ENCODE measurements at regions not wholly inside any gene's neighbourhood (a gene's known extent, or its start where the extent isn't known, plus 50 kb on each side); places are given as distances from the start of the nearest gene placed in this dataset.
"Not testable (repeated sequence)": the region's sequence is repeated elsewhere in the genome, so short reads cannot be mapped to it uniquely, and the experiment has no call there.

- ATAC-seq (replicated peaks in 6 of 8), result no peak
- Histone ChIP-seq H3K4me3 (no peak overlapping the region), H3K27ac (no peak overlapping the region), H3K4me1 (replicated peaks in 1 of 2) (peaks cover 0 to 12% of the 10 kb centered on the region in 2 donors)
- in situ Hi-C loops (cut with MboI; ENCODE audit: low pct_unique_long_range_greater_than_20kb in 2 of 9, low sequenced_read_pairs in 9 of 9, unreplicated experiment in 9 of 9), result loop anchor here in 1 of 9 experiments (25.0 kb wide), 1 partner anchor 102 kb away; no protein-coding TSS in a partner anchor
- 58 to 96% (median 93%) methylated on average over 5 of the region's 16 CpGs; no CpG with 5 or more reads in 7 of the 10 experiments for WGBS, 10 experiments
Observed at GRCh38 chr22:49660321-49660720, 167.4 kb downstream of the BRD1 start.

GRCh38 chr22:49659924-49660315 lies 167.8 kb downstream of the BRD1 start:
- Histone ChIP-seq H3K4me1 (replicated peaks in 1 of 2) (peaks cover 0 to 12% of the 10 kb centered on the region in 2 donors), H3K27ac (no peak overlapping the region), H3K4me3 (no peak overlapping the region)
- in situ Hi-C loops (cut with MboI; ENCODE audit: low pct_unique_long_range_greater_than_20kb in 2 of 9, low sequenced_read_pairs in 9 of 9, unreplicated experiment in 9 of 9), result loop anchor here in 1 of 9 experiments (25.0 kb wide), 1 partner anchor 102 kb away; no protein-coding TSS in a partner anchor
- 17 to 89% (median 82%) methylated on average over 1 to 9 of the region's 19 CpGs; no CpG with 5 or more reads in 6 of the 10 experiments for WGBS, 10 experiments
- no peak for ATAC-seq (replicated peaks in 6 of 8)

- in situ Hi-C loops (cut with MboI; ENCODE audit: low pct_unique_long_range_greater_than_20kb in 2 of 9, low sequenced_read_pairs in 9 of 9, unreplicated experiment in 9 of 9), result loop anchor here in 1 of 9 experiments (25.0 kb wide), 1 partner anchor 103 kb away; no protein-coding TSS in a partner anchor
- Histone ChIP-seq H3K27ac (no peak overlapping the region), H3K4me1 (replicated peaks in 1 of 2) (peaks cover 0 to 12% of the 10 kb centered on the region in 2 donors), H3K4me3 (no peak overlapping the region)
- peak in 1 of 8 experiments; percentile 6 for ATAC-seq (replicated peaks in 6 of 8)
- 24 to 100% (median 65%) methylated on average over 1 to 9 of the region's 19 CpGs; no CpG with 5 or more reads in 5 of the 10 experiments for WGBS, 10 experiments
Observed at GRCh38 chr22:49659281-49659923, 168.3 kb downstream of the BRD1 start.

- ATAC-seq (replicated peaks in 6 of 8), result peak in 4 of 8 experiments; percentile 15 to 39 (median 34)
- in situ Hi-C loops (cut with MboI; ENCODE audit: low pct_unique_long_range_greater_than_20kb in 2 of 9, low sequenced_read_pairs in 9 of 9, unreplicated experiment in 9 of 9), result loop anchor here in 1 of 9 experiments (25.0 kb wide), 1 partner anchor 103 kb away; no protein-coding TSS in a partner anchor
- Histone ChIP-seq H3K4me3 (no peak overlapping the region), H3K4me1 (replicated peaks in 1 of 2) (peaks cover 0 to 12% of the 10 kb centered on the region in 2 donors), H3K27ac (no peak overlapping the region)
- WGBS, 10 experiments, result 0 to 100% (median 45%) methylated on average over 1 to 7 of the region's 9 CpGs; no CpG with 5 or more reads in 1 of the 10 experiments
Observed at GRCh38 chr22:49658902-49659280, 168.8 kb downstream of the BRD1 start.

GRCh38 chr22:49657974-49658590 lies 169.6 kb downstream of the BRD1 start:
- 33 to 90% (median 73%) methylated on average over 1 to 6 of the region's 12 CpGs; no CpG with 5 or more reads in 3 of the 10 experiments for WGBS, 10 experiments
- ATAC-seq (replicated peaks in 6 of 8), result no peak
- Histone ChIP-seq H3K4me1 (replicated peaks in 1 of 2) (peaks cover 0 to 12% of the 10 kb centered on the region in 2 donors), H3K27ac (no peak overlapping the region), H3K4me3 (no peak overlapping the region)
- in situ Hi-C loops (cut with MboI; ENCODE audit: low pct_unique_long_range_greater_than_20kb in 2 of 9, low sequenced_read_pairs in 9 of 9, unreplicated experiment in 9 of 9), result loop anchor here in 1 of 9 experiments (25.0 kb wide), 1 partner anchor 104 kb away; no protein-coding TSS in a partner anchor

GRCh38 chr22:49657275-49657973 lies 170.2 kb downstream of the BRD1 start:
- WGBS, 10 experiments, result 46 to 100% (median 80%) methylated on average over 1 to 10 of the region's 24 CpGs; no CpG with 5 or more reads in 3 of the 10 experiments
- H3K27ac ChIP-seq, result no peak overlapping the region
- ATAC-seq (replicated peaks in 6 of 8), result peak in 3 of 8 experiments; percentile 28 to 47 (median 34)
- H3K4me3 ChIP-seq, result no peak overlapping the region
- in situ Hi-C loops (cut with MboI; ENCODE audit: low pct_unique_long_range_greater_than_20kb in 2 of 9, low sequenced_read_pairs in 9 of 9, unreplicated experiment in 9 of 9), result loop anchor here in 1 of 9 experiments (25.0 kb wide), 1 partner anchor 105 kb away; no protein-coding TSS in a partner anchor
- H3K4me1 ChIP-seq (replicated peaks in 1 of 2), result peaks cover 0 to 12% of the 10 kb centered on the region in 2 donors

- in situ Hi-C loops (cut with MboI; ENCODE audit: low pct_unique_long_range_greater_than_20kb in 2 of 9, low sequenced_read_pairs in 9 of 9, unreplicated experiment in 9 of 9), result loop anchor here in 1 of 9 experiments (25.0 kb wide), 1 partner anchor 105 kb away; no protein-coding TSS in a partner anchor
- H3K27ac ChIP-seq, H3K4me3 ChIP-seq: not testable (repeated sequence)
- 0 to 66% (median 40%) methylated on average over 1 to 7 of the region's 19 CpGs; no CpG with 5 or more reads in 3 of the 10 experiments for WGBS, 10 experiments
- H3K4me1 ChIP-seq (replicated peaks in 1 of 2), result peaks cover 0 to 12% of the 10 kb centered on the region in 2 donors
- ATAC-seq (replicated peaks in 6 of 8), result peak in 4 of 8 experiments; percentile 69 to 86 (median 80)
Observed at GRCh38 chr22:49656883-49657274, 170.8 kb downstream of the BRD1 start.

- no peak for ATAC-seq (replicated peaks in 6 of 8)
- no peak overlapping the region for H3K27ac ChIP-seq
- in situ Hi-C loops (cut with MboI; ENCODE audit: low pct_unique_long_range_greater_than_20kb in 2 of 9, low sequenced_read_pairs in 9 of 9, unreplicated experiment in 9 of 9), result loop anchor here in 1 of 9 experiments (25.0 kb wide), 1 partner anchor 106 kb away; no protein-coding TSS in a partner anchor
- H3K4me1 ChIP-seq (replicated peaks in 1 of 2), result peaks cover 0 to 12% of the 10 kb centered on the region in 2 donors
- no peak overlapping the region for H3K4me3 ChIP-seq
- 73 to 100% (median 80%) methylated on average over 1 to 6 of the region's 25 CpGs; no CpG with 5 or more reads in 5 of the 10 experiments for WGBS, 10 experiments
Observed at GRCh38 chr22:49656291-49656851, 171.3 kb downstream of the BRD1 start.

GRCh38 chr22:49655168-49655812 lies 172.4 kb downstream of the BRD1 start:
- H3K27ac ChIP-seq, result no peak overlapping the region
- ATAC-seq (replicated peaks in 6 of 8), result no peak
- WGBS, 10 experiments, result 0 to 91% (median 74%) methylated on average over 1 to 18 of the region's 29 CpGs; no CpG with 5 or more reads in 2 of the 10 experiments
- peaks cover 0 to 12% of the 10 kb centered on the region in 2 donors for H3K4me1 ChIP-seq (replicated peaks in 1 of 2)
- no peak overlapping the region for H3K4me3 ChIP-seq
- in situ Hi-C loops (cut with MboI; ENCODE audit: low pct_unique_long_range_greater_than_20kb in 2 of 9, low sequenced_read_pairs in 9 of 9, unreplicated experiment in 9 of 9), result loop anchor here in 1 of 9 experiments (25.0 kb wide), 1 partner anchor 107 kb away; no protein-coding TSS in a partner anchor

- Histone ChIP-seq H3K4me1 (replicated peaks in 1 of 2) (peaks cover 0 to 9% of the 10 kb centered on the region in 2 donors), H3K4me3 (no peak overlapping the region), H3K27ac (no peak overlapping the region)
- in situ Hi-C loops (cut with MboI; ENCODE audit: low pct_unique_long_range_greater_than_20kb in 2 of 9, low sequenced_read_pairs in 9 of 9, unreplicated experiment in 9 of 9), result loop anchor here in 1 of 9 experiments (25.0 kb wide), 1 partner anchor 112 kb away; no protein-coding TSS in a partner anchor
- no peak for ATAC-seq (replicated peaks in 6 of 8)
- 10 to 91% (median 69%) methylated on average over 1 to 23 of the region's 32 CpGs; no CpG with 5 or more reads in 1 of the 10 experiments for WGBS, 10 experiments
Observed at GRCh38 chr22:49650336-49651241, 177.1 kb downstream of the BRD1 start.
